DMS53 (cell line): ENCODE measurements at regions not wholly inside any gene's neighbourhood (a gene's known extent, or its start where the extent isn't known, plus 50 kb on each side); places are given as distances from the start of the nearest gene placed in this dataset.

Source experiments
- DNase-seq: peaks from one replicate; lab custom pipeline; 2025; lab: John Stamatoyannopoulos, UW

GRCh38 chr10:63708421-63708820 lies 187.2 kb downstream of the REEP3 start:
- DNase-seq = no peak

DNA sequence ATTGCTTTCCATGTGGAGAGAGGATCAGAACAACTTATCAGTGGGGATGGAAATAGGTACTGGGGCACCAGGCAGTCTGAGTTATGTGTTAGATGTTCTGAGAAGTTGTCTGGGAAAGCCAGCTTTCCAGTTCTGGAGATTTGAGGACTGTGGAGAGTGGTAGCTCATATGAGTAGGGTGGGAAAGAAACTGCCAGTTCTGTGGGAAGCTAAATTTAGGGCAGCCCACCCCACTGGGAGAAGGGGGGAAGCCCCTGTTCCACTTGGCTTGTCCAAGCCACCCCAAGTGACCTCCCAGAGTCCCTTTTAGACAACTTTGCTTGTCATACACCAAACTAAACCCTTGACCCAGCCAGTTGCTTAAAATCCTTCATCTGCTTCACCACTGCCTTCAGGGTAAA lies 189.5 kb downstream of the REEP3 start:
- no peak for DNase-seq

DNA sequence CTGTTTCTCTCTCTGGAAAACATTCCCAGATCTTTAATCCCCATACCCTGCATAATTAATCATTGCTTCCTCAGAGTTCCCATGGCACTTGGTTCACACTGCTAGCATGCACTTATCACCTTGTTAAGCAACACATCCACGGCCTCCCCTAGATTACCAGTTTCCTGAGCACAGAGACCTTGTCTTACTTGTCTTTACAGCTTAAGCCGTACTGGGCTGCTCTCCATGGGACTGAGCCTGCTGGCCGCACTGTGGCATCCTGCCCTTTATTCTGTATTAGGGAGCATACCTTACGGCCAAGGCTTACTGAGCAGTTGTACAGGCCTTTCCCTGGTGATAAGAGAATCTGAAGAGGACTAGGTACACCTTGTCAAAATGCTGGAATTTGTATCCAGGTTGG lies 190.2 kb downstream of the REEP3 start:
- DNase-seq = no peak

DNA sequence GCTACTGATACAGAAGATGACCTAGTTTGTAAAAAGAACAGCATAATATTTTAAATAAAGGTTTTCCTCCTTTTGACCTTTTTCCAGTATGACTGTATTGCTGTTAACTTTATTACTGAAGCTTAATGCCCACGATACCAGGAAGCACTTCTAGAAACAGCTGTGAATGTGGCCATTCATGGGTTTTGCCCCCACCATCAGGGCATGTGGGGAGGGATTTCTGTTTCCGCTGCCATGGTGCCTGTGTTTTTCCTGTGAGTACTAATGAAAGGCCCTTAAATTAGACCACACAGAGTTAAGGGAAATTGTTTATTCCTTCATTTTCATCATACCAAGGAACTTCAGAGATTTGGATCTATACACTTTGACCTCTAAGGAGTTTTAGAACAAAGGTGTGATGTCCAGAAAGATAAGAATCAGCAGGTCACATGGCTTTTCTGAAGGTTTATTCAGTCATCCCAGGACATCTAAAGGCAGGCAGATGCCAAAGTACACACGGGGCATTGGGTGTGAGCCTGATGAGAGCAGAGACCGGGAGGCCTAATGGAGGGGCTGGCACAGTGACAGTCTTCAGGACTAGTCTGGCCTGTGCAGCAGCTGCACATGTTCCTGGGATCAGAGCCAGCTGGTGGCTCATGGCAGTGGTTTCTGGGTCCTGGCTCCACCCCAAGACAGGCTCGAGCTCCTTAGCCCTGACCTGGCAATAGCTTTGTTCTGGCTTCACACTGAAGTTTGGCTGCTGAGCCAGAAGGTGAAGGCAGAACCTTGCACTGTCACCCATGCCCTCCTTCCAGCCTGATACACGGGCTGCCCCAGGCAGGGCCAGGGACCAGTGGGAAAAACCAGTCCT lies 190.9 kb downstream of the REEP3 start:
- DNase-seq = peak; percentile 91

DNA sequence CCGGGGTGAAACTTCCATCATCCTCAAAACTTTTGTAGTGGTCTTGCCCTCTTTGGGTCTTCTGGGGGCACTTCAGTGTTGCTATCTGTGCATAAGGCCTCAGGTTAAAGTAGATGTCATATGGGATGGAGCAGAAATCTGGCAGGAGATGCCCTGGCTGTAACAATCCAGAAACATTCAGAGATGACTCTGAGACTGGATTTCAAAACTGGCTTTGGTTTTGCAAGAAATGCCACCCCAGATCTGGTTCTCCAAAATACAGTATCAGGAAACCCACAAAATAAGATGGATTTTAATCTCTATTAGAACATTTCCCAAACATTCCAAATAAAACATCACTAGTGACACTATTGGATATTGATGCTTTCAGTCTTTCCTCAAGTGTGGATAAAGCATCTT lies 191.5 kb downstream of the REEP3 start:
- DNase-seq = no peak

DNA sequence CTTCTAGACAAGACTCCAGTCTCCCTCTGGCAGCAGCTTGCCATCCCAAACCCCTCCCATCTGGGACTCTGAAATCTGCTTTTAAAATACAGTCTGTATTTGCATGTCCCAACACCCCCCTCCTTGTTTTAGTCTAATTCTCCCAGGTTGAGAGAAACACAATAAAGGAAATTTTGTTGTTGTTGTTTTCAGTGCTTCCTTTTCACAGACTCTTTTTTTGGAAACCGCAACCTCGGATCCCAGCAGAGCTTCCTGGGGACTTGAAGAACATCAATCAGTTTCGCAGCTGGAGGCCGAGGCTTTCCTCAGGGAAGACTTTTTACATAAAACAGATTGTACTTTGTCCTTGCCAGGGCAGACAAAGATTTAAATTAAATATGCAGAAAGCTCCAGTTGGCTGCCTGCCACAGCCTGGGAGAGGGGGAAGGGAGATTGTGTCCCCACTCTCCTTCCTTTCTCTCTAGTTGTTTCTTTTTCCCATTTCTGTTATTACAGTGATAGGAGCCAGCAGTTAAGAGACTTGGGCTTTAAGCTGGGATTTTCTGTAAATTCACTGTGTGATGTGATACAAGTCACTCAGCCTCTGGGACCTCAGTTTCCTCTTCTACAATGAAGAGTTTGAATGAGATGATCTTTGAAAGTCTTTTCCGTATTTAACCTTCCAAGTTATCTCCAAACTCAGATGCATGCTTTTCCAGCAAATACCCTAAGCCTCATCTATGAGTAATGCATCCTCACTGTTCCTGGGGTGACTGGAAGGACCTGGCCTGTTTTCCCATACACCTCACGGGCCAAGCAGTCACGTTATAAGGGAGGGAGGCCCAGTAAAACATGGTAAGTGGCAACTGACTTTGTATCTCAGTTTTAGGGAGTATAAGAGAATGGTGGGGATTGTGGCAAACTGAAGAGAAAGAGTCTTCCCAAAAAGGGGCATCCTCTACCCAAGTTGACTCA lies 192.3 kb downstream of the REEP3 start:
- DNase-seq = peak; percentile 26

DNA sequence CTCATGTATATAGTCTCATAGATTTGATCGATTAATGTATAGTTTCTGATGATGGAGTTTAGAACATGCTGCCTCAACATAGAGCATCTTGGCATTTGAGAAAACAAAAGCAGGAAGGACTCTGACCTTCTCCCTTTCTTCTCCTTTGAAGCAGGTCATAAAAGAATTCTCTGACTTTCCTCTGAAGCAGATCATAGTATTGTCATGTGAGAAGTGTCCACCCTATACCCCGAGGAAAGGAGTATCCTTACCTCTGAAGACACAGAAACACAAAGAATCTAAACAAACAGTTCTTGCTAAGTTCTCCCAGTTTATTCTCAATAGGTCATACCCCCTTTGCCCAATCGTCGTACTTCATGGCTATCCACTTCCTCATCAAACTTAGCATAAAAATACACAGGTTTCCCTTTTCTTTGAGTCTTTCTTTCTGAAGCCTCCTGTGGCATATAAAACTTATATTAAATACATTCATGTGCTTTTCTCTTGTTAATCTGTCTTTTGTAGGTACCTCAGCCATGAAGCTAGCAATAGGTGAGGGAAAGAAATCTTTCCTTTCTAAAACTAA lies 194.9 kb downstream of the REEP3 start:
- no peak for DNase-seq

GRCh38 chr10:63717027-63717715 lies 196.0 kb downstream of the REEP3 start:
- DNase-seq = no peak

GRCh38 chr10:63718006-63718405 lies 196.8 kb downstream of the REEP3 start:
- no peak for DNase-seq

GRCh38 chr10:63718421-63718820 lies 197.2 kb downstream of the REEP3 start:
- DNase-seq = no peak

GRCh38 chr10:63719226-63719856 lies 198.1 kb downstream of the REEP3 start:
- peak; percentile 32 for DNase-seq

DNA sequence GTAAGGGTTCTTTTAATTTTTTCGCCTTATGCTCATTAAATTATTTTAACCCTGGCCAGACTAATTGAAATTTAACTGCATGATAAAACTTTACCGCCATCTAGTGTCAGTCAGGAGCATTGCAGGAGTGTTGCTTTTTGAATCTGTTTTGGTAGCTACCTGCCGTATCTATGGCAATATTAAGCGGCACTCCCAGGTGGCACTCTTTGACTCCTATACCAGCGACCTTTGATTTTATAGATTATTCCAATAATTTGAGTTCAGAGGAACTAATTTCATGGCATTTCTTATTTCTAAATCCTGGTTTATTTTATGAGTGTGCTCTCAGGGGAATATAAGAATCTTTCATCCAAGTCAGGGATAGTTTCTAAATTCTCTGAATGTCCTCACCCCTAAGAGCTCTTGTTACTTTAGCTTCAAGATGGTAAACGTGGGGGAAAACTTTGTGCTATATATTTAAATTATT lies 198.9 kb downstream of the REEP3 start:
- DNase-seq = peak; percentile 86

- DNase-seq = no peak
These were observed 199.5 kb downstream of the REEP3 start for GRCh38 chr10:63720676-63721075.

GRCh38 chr10:63722537-63722936 lies 201.3 kb downstream of the REEP3 start:
- DNase-seq = peak; percentile 41

DNA sequence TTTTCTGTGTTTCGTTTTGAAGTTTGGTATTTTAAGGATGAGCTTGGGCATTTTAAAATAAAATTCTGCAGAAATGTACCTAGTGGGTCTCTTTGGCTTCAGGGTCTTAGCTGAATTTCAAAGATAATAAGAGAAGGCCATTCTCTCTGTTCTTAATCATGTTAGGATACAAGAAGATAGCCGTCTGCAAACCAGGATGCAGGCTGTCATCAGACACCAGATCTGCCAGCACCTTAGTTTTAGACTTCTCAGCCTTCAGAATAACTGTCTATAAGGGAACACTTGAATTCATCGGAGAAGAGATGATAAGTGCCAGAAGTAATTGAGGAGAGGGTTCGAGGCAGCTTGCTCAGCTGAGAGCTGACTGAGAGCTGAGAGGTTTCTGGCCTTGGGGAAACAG lies 202.1 kb downstream of the REEP3 start:
- no peak for DNase-seq

DNA sequence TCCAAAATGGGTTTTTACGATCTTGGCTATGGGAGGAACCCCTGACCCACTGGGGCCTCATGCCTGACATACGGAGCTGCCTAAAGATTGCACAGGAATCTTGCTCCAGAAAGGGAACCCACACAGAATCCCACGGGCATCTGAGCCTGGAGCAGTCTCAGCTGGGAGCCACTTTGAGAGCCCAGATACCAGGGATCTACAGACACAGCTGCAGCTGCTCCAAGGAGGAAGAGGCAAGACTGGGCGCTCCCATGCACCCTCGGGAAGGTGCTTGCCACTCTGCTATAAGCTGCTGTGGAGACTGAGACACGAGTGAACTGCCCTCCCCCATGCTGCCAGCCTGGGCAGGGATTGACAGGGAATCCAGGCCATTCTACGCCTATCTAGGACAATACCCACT lies 202.5 kb downstream of the REEP3 start:
- DNase-seq = no peak

GRCh38 chr10:63724922-63725321 lies 203.7 kb downstream of the REEP3 start:
- peak; percentile 9 for DNase-seq

GRCh38 chr10:63726867-63727266 lies 205.7 kb downstream of the REEP3 start:
- DNase-seq = no peak

GRCh38 chr10:63727636-63728035 lies 206.4 kb downstream of the REEP3 start:
- DNase-seq = no peak

GRCh38 chr10:63735305-63735704 lies 214.1 kb downstream of the REEP3 start:
- DNase-seq = no peak

GRCh38 chr10:63738410-63738809 lies 217.2 kb downstream of the REEP3 start:
- DNase-seq = no peak
